ENCODE measurements at regions not wholly inside any gene's neighbourhood (a gene's known extent, or its start where the extent isn't known, plus 50 kb on each side); places are given as distances from the start of the nearest gene placed in this dataset.

GRCh38 chr16:77592021-77592420 lies 130.3 kb upstream of the NUDT7 start:
- no peak overlapping the region for H3K27ac ChIP-seq

GRCh38 chr16:77594057-77594456 lies 128.3 kb upstream of the NUDT7 start:
- Histone ChIP-seq H2AFZ (ENCODE audit: low read depth) (no peak overlapping the region), H3K36me3 (ENCODE audit: insufficient read depth) (no peaks in the 10 kb centered on the region), H3K27ac (no peak overlapping the region), H3K4me1 (ENCODE audit: low read depth, poor library complexity, severe bottlenecking) (no peaks in the 10 kb centered on the region), H3K79me2 (ENCODE audit: insufficient read depth, low read depth) (no peaks in the 10 kb centered on the region), H3K9ac (no peak overlapping the region), H3K27me3 (ENCODE audit: insufficient read depth, low read depth) (no peaks in the 10 kb centered on the region), H3K4me3 (IDR thresholded peaks at IDR 0.05; ENCODE audit: insufficient read depth, low read depth, low read length) (no peak overlapping the region), H3K4me2 (no peak overlapping the region), H4K20me1 (ENCODE audit: insufficient read depth) (no peaks in the 10 kb centered on the region)
- TF ChIP-seq CTCF (conservative IDR thresholded peaks at IDR 0.05; ENCODE audit: low read depth, low read length), result no peak

More at GRCh38 chr16:77592021-77592420, 130.3 kb upstream of the NUDT7 start:
- no peaks in the 10 kb centered on the region for H3K36me3 ChIP-seq (ENCODE audit: insufficient read depth)
- H3K4me1 ChIP-seq (ENCODE audit: low read depth, poor library complexity, severe bottlenecking), result no peaks in the 10 kb centered on the region
- no peak for TF ChIP-seq CTCF (conservative IDR thresholded peaks at IDR 0.05; ENCODE audit: low read depth, low read length)
- H3K27me3 ChIP-seq (ENCODE audit: insufficient read depth, low read depth), result no peaks in the 10 kb centered on the region
- no peak overlapping the region for H2AFZ ChIP-seq (ENCODE audit: low read depth)
- H3K9ac ChIP-seq, result no peak overlapping the region
- H3K4me2 ChIP-seq, result no peak overlapping the region
- no peaks in the 10 kb centered on the region for H4K20me1 ChIP-seq (ENCODE audit: insufficient read depth)
- H3K79me2 ChIP-seq (ENCODE audit: insufficient read depth, low read depth), result no peaks in the 10 kb centered on the region
- H3K4me3 ChIP-seq (IDR thresholded peaks at IDR 0.05; ENCODE audit: insufficient read depth, low read depth, low read length), result no peak overlapping the region

- Histone ChIP-seq H3K4me2 (no peak overlapping the region), H3K4me3 (IDR thresholded peaks at IDR 0.05; ENCODE audit: insufficient read depth, low read depth, low read length) (no peak overlapping the region), H2AFZ (ENCODE audit: low read depth) (no peak overlapping the region), H3K79me2 (ENCODE audit: insufficient read depth, low read depth) (no peaks in the 10 kb centered on the region), H3K27me3 (ENCODE audit: insufficient read depth, low read depth) (no peaks in the 10 kb centered on the region), H3K9ac (no peak overlapping the region), H3K27ac (no peak overlapping the region), H3K36me3 (ENCODE audit: insufficient read depth) (no peaks in the 10 kb centered on the region), H4K20me1 (ENCODE audit: insufficient read depth) (no peaks in the 10 kb centered on the region), H3K4me1 (ENCODE audit: low read depth, poor library complexity, severe bottlenecking) (no peaks in the 10 kb centered on the region)
- TF ChIP-seq CTCF (conservative IDR thresholded peaks at IDR 0.05; ENCODE audit: low read depth, low read length), result no peak
Observed at GRCh38 chr16:77594799-77595596, 127.3 kb upstream of the NUDT7 start.

GRCh38 chr16:77596261-77596660 lies 126.1 kb upstream of the NUDT7 start:
- H3K4me2 ChIP-seq, result no peak overlapping the region
- no peaks in the 10 kb centered on the region for H3K4me1 ChIP-seq (ENCODE audit: low read depth, poor library complexity, severe bottlenecking)
- no peak for TF ChIP-seq CTCF (conservative IDR thresholded peaks at IDR 0.05; ENCODE audit: low read depth, low read length)
- no peaks in the 10 kb centered on the region for H3K79me2 ChIP-seq (ENCODE audit: insufficient read depth, low read depth)
- no peak overlapping the region for H3K27ac ChIP-seq
- no peak overlapping the region for H3K9ac ChIP-seq
- H3K36me3 ChIP-seq (ENCODE audit: insufficient read depth), result no peaks in the 10 kb centered on the region
- H3K27me3 ChIP-seq (ENCODE audit: insufficient read depth, low read depth), result no peaks in the 10 kb centered on the region
- H4K20me1 ChIP-seq (ENCODE audit: insufficient read depth), result no peaks in the 10 kb centered on the region
- H3K4me3 ChIP-seq (IDR thresholded peaks at IDR 0.05; ENCODE audit: insufficient read depth, low read depth, low read length), result no peak overlapping the region
- no peak overlapping the region for H2AFZ ChIP-seq (ENCODE audit: low read depth)
